PFSK-1 (cell line): ENCODE measurements at regions not wholly inside any gene's neighbourhood (a gene's known extent, or its start where the extent isn't known, plus 50 kb on each side); places are given as distances from the start of the nearest gene placed in this dataset.

Source experiments
- FOXP2 ChIP-seq: optimal IDR thresholded peaks from 2 replicates; pipeline ENCODE3; 2011; ENCODE audit warnings: borderline replicate concordance, control low read depth, inconsistent platforms; ENCODE audit not compliant: insufficient read depth; ENCODE audit errors: extremely low read length, extremely low read depth
- POLR2AphosphoS5 ChIP-seq: IDR thresholded peaks from 2 replicates; pipeline ENCODE4 v1.6.1; 2012; ENCODE audit warnings: low read depth, mild to moderate bottlenecking, control low read depth, low read length, moderate library complexity
- REST ChIP-seq, 2 experiments: IDR thresholded peaks; 2 replicates each; pipeline versions ENCODE4 v1.6.1 to v1.8.0; 2011 to 2012; ENCODE audit warnings: low read depth in 2 of 2, low read length in 2 of 2, control low read depth in 1 of 2, inconsistent platforms in 1 of 2, mild to moderate bottlenecking in 1 of 2, moderate library complexity in 1 of 2; ENCODE audit not compliant: insufficient read depth in 1 of 2
- SIN3A ChIP-seq: IDR thresholded peaks from 2 replicates; pipeline ENCODE4 v1.6.1; 2012; ENCODE audit warnings: mild to moderate bottlenecking, low read length, moderate library complexity, borderline replicate concordance; ENCODE audit not compliant: insufficient read depth
- TAF1 ChIP-seq: IDR thresholded peaks from 2 replicates; pipeline ENCODE4 v1.6.1; 2012; ENCODE audit warnings: low read length, control low read depth, borderline replicate concordance; ENCODE audit not compliant: insufficient read depth

- no peak for TF ChIP-seq REST (IDR thresholded peaks at IDR 0.05; ENCODE audit: insufficient read depth in 1 of 2, low read depth in 2 of 2, low read length in 2 of 2)
- TF ChIP-seq TAF1 = no peak
- TF ChIP-seq SIN3A = no peak
These were observed 74.7 kb downstream of the BUD13 start for GRCh38 chr11:116698080-116698479.

GRCh38 chr11:116697639-116698038 is 75.1 kb downstream of the BUD13 start:
- TF ChIP-seq FOXP2 (no peak), SIN3A (no peak), TAF1 (no peak), REST (IDR thresholded peaks at IDR 0.05; ENCODE audit: insufficient read depth in 1 of 2, low read depth in 2 of 2, low read length in 2 of 2) (no peak), POLR2AphosphoS5 (no peak)

GRCh38 chr11:116697011-116697410 is 75.8 kb downstream of the BUD13 start:
- no peak for TF ChIP-seq SIN3A
- no peak for TF ChIP-seq POLR2AphosphoS5
- TF ChIP-seq REST (IDR thresholded peaks at IDR 0.05; ENCODE audit: insufficient read depth in 1 of 2, low read depth in 2 of 2, low read length in 2 of 2) = no peak
- no peak for TF ChIP-seq FOXP2
- TF ChIP-seq TAF1 = no peak

GRCh38 chr11:116696381-116696941 is 76.3 kb downstream of the BUD13 start:
- TF ChIP-seq SIN3A (no peak), REST (IDR thresholded peaks at IDR 0.05; ENCODE audit: insufficient read depth in 1 of 2, low read depth in 2 of 2, low read length in 2 of 2) (no peak), POLR2AphosphoS5 (no peak), FOXP2 (no peak), TAF1 (no peak)

GRCh38 chr11:116695657-116696254 is 77.0 kb downstream of the BUD13 start:
- TF ChIP-seq REST (IDR thresholded peaks at IDR 0.05; ENCODE audit: insufficient read depth in 1 of 2, low read depth in 2 of 2, low read length in 2 of 2) (no peak), FOXP2 (no peak), POLR2AphosphoS5 (no peak), SIN3A (no peak), TAF1 (no peak)
